Stimulated activated CD4-positive, alpha-beta T cell treated with anti-CD3 and anti-CD28 coated beads, Interleukin-4, amount 100 ng/mL, for 24 hours (primary cell): ENCODE measurements at regions not wholly inside any gene's neighbourhood (a gene's known extent, or its start where the extent isn't known, plus 50 kb on each side); places are given as distances from the start of the nearest gene placed in this dataset.
A peak's percentile ranks its signal among the peaks of the same experiment; 100 is the strongest.
"Not testable (repeated sequence)": the region's sequence is repeated elsewhere in the genome, so short reads cannot be mapped to it uniquely, and the experiment has no call there.

Experiments used
- DNase-seq: peaks from one replicate; pipeline ENCODE4 v3.0.0-alpha.2; 2020

DNA sequence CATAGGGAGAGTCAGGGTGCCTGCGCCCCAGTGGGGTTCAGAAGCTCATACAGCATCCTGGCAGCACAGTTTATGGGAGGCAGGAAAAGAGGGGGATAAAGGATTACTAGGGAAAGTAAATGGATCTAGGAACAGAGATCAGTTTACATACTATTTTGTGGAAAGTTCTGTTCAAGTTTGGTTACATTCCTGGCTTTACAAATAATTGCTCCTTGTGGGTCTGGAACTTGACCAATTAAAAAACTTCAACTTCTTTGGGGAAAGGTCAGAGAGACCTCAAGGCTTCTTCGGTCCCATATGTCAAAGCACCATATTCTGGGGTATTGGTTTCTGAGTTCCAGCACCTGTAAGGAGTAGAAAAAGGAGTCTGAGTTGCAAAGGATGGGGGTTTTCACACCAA, 64.1 kb downstream of the ZDHHC19 start:
- DNase-seq, result no peak

DNA sequence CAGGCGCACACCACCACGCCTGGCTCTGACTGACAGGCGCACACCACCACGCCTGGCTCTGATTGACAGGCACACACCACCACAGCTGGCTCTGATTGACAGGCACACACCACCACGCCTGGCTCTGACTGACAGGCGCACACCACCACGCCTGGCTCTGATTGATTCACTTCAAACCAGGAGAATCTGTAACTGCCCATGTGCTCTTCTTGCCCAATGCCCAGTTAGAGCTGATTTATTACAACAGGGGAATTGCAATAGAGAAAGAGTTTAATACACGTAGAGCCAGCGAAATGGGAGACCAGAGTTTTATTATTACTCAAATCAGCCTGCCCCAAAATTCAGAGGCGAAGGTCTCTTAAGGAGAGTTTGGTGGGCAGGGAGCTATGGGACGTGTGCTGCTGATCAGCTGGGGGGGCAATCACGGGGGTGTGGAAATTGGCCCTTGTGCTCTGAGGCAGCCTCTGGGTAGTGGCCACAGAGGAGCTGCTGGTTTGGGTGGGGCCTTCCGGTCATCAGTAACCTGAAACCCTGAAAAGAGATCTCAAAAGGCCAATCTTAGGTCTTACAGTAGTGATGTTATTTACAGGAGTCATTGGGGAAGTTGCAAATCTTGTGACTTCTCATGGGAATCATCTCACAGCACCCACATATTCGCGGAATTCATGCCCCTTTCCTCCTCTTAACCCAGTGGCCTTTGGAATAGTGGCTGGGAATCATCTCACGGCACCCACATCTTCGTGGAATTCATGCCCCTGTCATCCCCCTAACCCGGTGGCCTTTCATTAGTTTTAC, 63.8 kb upstream of the TFRC start:
- no peak for DNase-seq

DNA sequence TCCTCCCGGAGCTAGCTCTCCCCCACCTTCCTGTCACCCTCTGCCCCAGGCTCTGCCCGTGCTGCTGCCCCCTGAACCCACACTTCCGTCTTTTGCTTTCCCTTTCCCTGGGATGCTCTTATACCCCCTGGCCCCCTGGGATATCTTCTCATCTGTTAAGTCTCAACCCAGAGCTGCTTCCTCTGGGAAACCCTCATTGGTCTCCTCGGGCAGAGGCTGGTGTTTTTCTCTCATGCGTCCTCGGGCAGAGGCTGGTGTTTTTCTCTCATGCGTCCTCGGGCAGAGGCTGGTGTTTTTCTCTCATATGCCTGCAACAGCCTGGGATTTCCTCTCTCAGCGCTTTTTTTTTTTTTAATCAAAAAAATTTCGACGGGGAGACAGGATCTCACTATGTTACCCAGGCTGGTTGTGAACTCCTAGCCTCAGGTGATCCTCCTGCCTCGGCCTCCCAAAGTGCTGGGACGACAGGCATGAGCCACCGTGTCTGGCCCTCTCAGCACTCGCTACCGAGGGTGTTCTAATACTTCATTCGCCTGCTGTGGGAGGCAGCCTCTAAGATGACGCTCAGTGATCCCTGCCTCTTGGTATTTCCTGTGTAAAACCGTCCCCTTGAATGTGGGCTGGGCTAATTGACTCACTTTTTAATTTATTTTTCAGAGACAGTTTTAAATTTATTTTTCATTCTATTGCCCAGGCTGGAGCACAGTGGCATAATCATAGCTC, 62.7 kb upstream of the TFRC start:
- peak; percentile 7 for DNase-seq

DNA sequence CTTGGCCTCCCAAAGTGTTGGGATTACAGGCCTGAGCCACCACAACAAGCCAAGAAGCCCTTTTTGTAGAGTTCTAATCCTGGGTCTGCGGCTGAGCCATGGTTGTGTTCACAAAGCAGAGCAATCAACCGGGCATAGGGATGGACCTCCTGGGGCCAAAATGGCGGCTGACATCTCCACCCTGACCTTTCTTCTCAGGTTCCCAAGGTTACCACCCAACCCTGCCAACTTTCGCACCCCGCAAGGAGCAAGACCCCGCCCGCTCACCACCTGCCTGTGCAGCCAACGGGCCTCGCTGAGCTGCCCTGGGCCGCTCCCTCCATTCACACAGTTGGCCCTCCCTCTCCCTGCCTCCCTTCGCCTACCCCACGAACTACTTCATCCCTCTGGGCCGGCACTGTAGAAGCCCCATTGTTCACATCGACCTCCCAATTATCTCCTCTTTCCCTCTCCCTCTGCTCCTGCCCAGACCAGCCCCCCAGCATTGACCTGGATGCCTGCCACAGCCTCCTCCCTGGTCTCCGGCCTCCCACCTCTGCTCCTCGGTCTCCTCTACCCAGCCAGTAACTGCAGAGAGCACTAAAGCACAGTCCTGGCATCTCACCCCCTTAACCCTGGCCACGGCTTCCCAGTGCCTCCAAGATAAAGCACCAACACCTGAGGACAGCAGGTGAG, 62.0 kb upstream of the TFRC start:
- DNase-seq, result no peak

DNA sequence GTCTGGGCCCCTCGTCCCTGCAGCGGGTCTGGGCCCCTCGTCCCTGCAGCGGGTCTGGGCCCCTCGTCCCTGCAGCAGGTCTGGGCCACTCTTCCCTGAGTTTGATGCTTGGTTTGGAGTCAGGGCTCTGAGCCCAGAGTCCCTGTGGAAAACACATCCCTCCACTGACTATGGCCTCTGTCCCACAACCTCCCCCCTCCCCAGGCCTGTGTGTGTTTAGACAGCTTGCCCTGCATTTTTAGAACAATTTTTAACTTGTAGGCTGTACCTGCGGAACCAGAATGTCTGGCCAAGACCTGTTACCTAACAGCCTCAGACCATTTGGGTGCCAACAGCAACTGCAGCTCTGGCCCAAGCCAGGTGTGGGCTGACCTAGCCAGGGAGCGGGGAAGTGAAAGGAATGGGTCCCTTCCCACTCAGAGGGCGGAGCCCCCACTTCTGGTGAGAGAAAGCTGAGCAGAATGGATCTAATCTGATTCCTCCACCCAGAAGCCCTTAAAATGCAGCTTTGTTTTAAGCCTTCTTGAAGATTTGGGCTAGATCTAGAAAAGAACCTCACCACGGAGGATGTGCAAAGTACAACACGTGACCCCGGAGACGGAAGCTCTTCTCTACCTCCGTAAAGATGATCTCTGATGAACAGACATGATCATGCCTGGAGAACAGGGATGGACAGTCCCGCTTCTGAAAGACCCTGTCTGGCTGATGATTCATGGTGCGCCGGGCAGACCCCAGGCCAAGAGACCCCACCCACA, 60.5 kb upstream of the TFRC start:
- DNase-seq, result no peak

DNA sequence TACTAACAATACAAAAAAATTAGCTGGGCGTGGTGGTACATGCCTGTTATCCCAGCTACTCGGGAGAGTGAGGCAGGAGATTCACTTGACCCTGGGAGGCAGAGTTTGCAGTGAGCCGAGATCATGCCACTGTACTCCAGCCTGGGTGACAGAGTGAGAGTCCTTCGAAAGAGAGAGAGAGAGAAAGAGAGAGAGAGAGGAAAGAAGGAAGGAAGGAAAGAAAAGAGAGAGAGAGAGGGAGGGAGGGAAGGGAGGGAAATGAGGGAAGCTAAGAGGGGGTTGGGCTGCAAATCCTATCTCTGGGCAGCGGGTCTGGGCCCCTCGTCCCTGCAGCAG, 59.9 kb upstream of the TFRC start:
- no peak for DNase-seq

DNA sequence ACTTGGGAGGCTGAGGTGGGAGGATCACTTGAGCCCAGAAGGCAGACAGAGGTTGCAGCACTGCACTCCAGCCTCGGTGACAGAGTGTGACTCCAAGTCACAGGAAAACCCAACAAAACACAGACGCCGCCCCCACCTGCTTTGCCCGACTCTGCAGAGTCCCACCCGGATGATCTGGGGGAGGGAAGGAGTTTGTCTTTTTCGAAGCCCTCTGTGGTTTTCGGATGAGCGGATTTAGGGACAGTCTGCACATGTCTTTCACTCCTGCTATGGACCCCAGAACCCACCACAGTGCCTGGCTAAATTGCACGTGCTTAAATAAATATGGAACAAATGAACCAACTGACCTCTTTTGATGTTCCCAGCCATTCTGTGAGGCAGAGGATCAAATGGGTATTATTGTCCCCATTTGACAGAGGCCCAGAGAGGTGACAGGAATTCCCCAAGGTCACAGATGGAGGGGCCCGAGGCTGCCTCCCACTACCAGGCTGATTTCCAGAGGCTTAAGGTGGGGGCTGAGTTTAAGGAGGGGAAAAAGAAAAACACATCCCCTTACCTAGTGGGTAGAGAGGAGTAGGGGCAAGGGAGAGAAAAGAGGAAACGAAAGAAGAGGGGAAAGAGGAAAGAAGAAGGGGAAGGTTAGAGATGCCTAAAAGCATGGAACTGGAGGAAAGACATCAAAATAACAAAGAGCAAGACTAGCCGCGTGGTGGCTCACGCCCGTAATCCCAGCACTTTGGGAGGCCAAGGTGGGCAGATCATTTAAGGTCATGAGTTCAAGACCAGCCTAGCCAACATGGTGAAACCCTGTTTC, 59.4 kb upstream of the TFRC start:
- no peak for DNase-seq

DNA sequence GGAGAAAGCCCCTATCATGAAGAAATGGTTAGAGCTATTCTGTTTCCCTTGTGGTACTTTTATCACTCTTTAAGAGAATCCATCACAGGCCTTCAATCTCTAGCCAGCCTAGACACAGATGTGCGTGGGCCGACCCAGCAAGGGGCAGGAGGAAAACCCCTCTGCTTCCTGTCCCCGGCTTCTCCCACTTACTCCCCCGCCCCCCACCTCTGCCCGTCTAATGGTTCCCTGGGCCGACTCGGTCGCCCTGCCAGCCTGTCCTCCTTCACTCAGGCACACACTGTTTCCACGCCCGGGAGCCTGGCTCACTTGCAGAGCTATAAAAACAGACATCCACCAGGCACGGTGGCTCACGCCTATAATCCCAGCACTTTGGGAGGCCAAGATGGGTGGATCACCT, 58.3 kb upstream of the TFRC start:
- DNase-seq, result no peak

DNA sequence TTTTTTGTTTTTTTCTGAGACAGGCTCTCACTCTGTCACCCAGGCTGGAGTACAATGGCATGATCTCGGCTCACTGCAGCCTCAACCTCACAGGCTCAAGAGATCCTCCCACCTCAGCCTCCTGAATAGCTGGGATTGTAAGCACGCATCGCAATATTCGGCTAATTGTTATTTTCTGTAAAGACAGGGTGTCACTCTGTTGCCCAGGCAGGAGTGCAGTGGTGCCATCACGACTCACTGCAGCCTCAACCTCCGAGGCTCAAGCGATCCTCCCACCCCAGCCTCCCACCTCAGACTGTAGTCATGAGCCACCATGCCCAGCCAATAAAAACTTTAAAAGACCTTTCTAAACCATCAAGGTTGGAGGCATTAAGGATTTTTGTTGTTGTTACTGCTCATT, 57.4 kb upstream of the TFRC start:
- no peak for DNase-seq

DNA sequence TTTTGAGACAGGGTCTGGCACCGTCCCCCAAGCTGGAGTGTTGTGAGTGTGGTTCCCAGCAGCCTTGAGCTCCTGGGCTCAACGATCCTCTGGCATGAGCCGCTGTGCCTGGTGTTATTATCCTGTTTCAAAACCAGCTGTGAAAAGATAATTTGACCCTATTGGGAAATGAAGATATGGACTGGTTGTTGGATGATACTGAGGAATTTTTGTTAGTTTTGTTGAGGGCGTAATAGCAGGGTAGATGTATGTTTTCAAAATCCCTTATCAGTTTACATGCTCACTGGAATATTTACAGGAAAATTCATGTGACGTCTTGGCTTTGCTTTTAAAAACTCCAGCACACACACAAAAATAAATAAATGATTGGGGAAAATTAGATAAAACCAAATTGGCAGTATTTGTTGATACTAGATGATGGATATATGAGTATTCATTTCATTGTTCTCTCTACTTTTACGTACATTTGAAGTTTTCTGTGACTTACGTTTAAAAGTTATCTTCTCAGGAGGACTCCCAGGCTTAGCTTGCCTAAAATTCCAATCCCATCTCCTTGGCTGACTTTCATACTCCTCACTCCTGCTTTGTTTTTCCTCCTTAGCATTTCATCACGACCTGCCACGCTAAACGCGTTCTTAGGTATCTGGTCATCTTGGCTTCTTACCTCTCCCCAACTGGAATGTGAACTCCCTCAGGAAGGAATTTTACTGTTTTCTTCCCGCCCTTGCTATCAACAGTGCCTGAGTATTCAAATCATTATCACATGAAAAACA, 56.8 kb upstream of the TFRC start:
- no peak for DNase-seq

DNA sequence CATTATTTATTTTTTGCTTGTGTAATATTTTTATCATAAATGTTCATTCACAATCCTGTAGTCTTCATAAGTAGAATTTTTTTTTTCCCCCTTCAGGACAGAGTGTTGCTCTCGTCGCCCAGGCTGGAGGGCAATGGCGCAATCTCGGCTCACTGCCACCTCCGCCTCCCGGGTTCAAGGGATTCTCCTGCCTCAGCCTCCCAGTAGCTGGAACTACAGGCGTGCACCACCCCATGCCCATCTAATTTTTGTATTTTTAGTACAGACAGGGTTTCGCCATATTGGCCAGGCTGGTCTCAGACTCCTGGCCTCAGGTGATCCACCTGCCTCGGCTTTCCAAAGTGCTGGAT, 54.7 kb upstream of the TFRC start:
- not testable (repeated sequence) for DNase-seq

DNA sequence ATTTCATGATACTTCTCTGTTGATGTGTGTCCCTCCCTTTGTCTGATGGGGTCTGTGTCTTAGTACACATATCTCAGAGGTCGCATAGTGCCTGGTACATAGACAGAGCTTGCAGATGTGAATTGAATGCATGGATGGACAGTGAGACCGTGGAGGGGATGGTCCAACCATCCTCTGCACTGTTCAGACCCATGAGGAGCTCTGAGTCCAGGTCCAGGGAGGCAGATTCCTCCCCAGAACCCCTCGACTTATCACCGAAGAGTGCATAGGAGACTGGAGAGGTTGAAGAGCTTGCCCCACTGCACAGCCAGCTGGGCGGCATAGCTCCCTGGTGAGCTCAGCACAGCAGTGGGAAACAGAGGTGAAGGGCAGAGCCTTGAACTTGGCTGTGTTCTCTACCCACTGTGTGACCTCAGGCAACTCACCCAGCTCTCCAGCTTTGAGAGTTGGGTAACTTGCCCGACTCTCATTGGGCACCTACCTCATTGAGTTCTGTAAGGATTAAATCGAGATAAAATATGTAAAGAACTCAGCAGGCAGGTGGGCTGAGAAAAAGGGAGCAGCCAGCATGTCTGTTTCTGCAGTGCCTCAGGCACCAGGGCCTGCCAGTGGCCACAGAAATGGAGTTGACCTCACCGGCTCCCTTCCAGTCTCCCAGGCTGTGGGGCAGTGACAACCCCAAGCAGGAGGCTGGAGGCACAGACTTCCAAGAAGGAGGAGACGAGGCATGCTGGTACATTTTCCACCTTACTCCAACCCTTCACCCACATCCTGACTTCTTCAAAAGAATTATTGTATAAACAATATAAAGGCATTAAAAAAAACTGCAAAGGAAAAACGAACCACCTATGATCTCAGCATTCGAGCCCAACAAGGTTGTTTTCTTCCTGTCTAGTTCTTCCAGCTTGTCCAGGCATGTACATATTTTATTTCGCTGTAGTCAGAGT, 54.1 kb upstream of the TFRC start:
- DNase-seq, result no peak

DNA sequence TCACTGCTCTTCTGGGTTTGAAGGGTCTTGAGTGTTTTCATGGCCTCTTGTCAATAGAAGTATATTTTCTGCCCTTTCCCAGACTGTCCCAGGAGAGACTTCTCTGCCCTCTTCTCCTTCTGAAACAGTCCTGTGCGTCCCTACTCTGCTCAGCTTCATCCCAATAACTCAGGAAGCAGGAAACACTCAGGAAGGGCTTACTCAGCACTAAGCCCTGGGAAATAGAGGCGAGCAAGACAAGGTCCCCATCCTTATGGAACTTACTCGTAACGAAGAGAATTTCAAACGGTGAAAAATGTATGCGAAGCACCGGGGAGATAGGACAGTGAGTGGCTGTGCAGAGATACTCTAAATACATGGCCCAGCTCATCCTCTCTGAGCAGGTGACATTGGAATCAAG, 52.8 kb upstream of the TFRC start:
- no peak for DNase-seq

DNA sequence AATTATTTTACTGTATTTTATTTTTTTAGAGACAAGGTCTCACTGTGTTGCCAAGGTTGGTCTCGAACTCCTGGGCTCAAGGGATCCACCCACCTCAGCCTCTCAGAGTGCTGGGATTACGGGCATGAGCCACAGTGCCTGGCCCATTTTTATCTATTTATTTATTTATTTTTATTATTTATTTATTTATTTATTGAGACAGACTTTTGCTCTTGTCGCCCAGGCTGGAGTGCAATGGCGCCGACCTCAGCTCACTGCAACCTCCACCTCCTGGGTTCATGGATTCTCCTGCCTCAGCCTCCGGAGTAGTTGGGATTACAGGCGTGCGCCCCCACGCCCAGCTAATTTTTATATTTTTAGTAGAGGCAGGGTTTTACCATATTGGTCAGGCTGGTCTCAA, 52.0 kb upstream of the TFRC start:
- not testable (repeated sequence) for DNase-seq

DNA sequence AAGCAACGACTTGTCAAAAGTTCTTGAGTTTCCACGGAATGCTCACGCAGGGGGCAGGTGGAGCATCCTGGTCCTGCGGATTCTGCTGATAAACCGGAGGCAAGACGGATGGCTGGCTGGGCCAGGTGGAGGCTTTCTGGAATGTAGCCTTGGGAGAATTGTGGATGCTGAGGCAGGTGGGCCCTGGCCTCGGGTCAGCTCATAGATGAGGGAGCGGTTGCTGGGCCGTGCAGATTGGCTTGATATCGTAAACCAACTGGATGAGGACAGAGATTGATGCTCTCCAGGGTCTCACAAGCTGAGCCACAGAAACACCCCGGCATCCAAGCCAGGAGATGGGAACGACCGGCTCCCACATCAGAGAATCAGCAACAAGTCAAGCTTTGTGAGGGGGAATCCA, 50.0 kb upstream of the TFRC start:
- no peak for DNase-seq
